ENCODE measurements at regions not wholly inside any gene's neighbourhood (a gene's known extent, or its start where the extent isn't known, plus 50 kb on each side); places are given as distances from the start of the nearest gene placed in this dataset.
A peak's percentile ranks its signal among the peaks of the same experiment; 100 is the strongest.
"Not testable (repeated sequence)": the region's sequence is repeated elsewhere in the genome, so short reads cannot be mapped to it uniquely, and the experiment has no call there.

DNA sequence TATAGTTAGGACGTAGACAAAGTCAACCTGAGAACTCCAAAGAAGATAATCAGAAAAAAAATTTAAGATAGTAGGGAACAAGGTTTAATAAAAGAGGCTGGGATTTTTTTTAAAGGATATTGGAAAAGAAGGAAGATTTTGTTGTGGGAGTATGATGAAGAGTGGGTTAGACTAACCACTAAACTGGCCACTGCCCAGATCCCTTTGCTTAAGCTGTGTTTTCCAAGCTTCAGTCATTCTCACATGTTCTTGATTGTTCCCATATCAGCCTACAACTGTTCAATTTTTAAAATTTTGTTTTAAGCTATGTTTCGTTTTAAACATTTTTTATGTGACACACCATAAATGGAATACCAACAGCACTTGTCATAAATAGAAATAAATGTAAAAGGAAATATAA is 284.5 kb upstream of the MMADHC start:
- Histone ChIP-seq H3K27ac (ENCODE audit: low read length) (no peak overlapping the region), H3K9me3 (replicated peaks; ENCODE audit: control insufficient read depth, low read depth, low read length) (no peaks in the 10 kb centered on the region), H3K36me3 (ENCODE audit: control insufficient read depth, insufficient read depth, low read length) (no peaks in the 10 kb centered on the region), H3K4me3 (ENCODE audit: low read length) (no peak overlapping the region), H3K4me1 (ENCODE audit: control insufficient read depth, insufficient read depth, low read length) (no peaks in the 10 kb centered on the region), H3K27me3 (ENCODE audit: control insufficient read depth, insufficient read depth, low read length) (no peaks in the 10 kb centered on the region)
- no CpG with 5 or more reads among the region's 2 CpGs for WGBS (ENCODE audit: insufficient coverage)
- no peak for DNase-seq

DNA sequence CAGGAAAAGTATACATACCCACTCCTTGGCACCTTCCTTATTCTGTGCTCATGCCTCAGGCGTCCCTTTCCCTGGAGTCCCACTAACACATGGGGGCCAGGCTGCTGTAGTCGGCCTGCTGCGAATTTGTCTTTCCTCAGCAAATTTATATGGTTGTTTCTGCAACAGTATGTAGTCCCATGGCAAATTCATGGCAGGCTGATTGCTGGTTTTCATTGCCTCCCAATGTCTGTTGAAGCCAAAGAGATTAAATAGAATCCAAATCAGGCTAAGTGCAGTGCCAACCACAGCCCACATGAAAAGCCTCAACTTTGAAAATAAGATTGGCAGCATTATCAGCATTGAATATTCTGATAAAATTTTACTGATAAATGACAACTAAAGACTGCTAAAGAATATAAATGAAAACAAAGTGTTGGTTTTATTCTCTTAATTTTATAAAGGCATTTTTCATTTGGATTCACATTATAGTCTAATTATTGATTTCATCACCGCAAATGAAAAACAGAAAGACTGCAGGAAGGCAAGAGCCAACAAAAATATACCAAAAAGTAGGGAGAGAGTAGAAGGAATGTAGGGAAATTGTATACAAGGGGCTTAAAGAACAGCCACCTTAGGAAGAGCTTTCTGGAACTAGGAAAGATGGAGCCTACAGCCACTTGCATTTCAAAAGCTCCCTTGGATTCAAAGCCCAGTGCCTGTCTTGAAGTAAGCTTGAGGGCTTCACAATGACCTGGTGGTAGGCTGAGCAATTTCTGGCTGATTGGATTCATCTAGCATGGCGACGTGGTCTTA is 283.7 kb upstream of the MMADHC start:
- DNase-seq, result no peak
- no peak overlapping the region for H3K27ac ChIP-seq (ENCODE audit: low read length)
- H3K4me3 ChIP-seq (ENCODE audit: low read length), result no peak overlapping the region
- no peaks in the 10 kb centered on the region for H3K36me3 ChIP-seq (ENCODE audit: control insufficient read depth, insufficient read depth, low read length)
- WGBS (ENCODE audit: insufficient coverage), result no CpG with 5 or more reads among the region's 6 CpGs
- no peaks in the 10 kb centered on the region for H3K27me3 ChIP-seq (ENCODE audit: control insufficient read depth, insufficient read depth, low read length)
- H3K9me3 ChIP-seq (replicated peaks; ENCODE audit: control insufficient read depth, low read depth, low read length), result no peaks in the 10 kb centered on the region
- H3K4me1 ChIP-seq (ENCODE audit: control insufficient read depth, insufficient read depth, low read length), result no peaks in the 10 kb centered on the region

DNA sequence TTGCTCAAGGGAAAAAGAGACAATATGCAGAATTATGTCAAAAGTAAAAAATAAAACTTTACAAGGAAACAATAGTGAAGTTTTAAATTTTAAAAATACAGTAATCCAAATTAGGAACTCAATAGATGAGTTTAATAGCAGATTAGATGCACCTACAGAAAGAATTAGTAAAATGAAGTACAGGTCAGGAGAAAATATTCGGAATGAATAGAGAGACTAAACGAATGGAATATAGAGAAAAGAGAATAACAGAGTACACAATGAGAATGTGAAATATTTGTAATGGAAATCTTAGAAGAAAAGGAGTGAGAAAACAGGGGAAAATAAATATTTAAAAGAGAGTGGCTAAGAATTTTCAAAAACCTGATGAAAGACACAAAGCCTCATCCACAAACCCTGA is 275.7 kb upstream of the MMADHC start:
- no peak for DNase-seq
- no CpG with 5 or more reads among the region's 2 CpGs for WGBS (ENCODE audit: insufficient coverage)
- H3K36me3 ChIP-seq (ENCODE audit: control insufficient read depth, insufficient read depth, low read length), result no peaks in the 10 kb centered on the region
- H3K27ac ChIP-seq (ENCODE audit: low read length), result no peak overlapping the region
- no peak overlapping the region for H3K4me3 ChIP-seq (ENCODE audit: low read length)
- no peaks in the 10 kb centered on the region for H3K27me3 ChIP-seq (ENCODE audit: control insufficient read depth, insufficient read depth, low read length)
- H3K4me1 ChIP-seq (ENCODE audit: control insufficient read depth, insufficient read depth, low read length), result peaks cover 5% of the 10 kb centered on the region
- no peaks in the 10 kb centered on the region for H3K9me3 ChIP-seq (replicated peaks; ENCODE audit: control insufficient read depth, low read depth, low read length)

DNA sequence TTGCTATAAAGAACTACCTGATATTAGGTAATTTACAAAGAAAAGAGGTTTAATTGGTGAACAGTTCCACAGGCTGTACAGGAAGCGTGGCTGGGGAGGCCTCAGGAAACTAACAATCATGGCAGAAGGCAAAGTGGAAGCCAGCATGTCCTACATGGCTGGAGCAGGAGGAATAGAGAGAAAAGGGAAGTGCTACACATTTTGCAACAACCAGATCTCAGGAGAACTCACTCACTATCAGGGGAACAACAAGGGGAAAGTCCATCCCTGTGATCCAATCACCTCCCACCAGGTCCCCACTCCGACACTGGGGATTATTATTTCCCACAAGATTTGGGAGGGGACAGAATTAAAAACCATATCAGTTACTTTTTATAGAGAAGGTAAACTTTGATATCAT is 273.5 kb upstream of the MMADHC start:
- H3K27ac ChIP-seq (ENCODE audit: low read length), result peak overlapping the region; percentile 75
- H3K9me3 ChIP-seq (replicated peaks; ENCODE audit: control insufficient read depth, low read depth, low read length), result no peaks in the 10 kb centered on the region
- H3K4me1 ChIP-seq (ENCODE audit: control insufficient read depth, insufficient read depth, low read length), result peaks cover 8% of the 10 kb centered on the region
- no peaks in the 10 kb centered on the region for H3K36me3 ChIP-seq (ENCODE audit: control insufficient read depth, insufficient read depth, low read length)
- no peaks in the 10 kb centered on the region for H3K27me3 ChIP-seq (ENCODE audit: control insufficient read depth, insufficient read depth, low read length)
- DNase-seq, result no peak
- H3K4me3 ChIP-seq (ENCODE audit: low read length), result no peak overlapping the region
- no CpG with 5 or more reads among the region's 2 CpGs for WGBS (ENCODE audit: insufficient coverage)

DNA sequence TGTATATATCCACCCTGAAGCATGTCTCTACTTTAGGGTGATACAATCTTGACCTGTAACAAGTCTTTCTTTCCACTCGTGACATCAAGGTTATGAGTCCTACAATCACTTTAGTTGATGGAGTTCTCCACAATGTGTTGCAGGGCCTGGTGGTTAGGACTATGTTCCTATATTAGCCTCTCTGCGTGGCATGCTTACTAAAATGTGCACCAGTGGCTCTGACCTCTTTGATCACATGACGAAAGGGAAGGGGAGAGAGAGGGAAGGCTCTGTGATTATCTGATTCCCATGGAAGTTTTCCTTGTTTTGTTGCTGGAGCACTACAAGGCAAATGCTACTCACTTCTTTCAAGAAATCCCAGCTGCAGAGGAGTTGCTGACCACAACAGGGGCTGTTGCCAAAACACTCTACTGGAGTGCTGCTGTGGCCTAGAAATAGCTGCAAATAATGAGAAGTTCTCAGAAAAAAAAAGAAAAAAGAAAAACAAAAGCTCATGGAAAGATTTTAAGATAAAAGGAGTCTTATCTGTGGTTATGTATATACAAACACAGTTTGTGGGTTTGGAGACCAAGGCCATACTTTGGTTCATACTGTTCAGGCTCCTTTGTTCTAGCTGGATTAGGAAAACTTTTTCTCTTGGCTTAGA is 272.8 kb upstream of the MMADHC start:
- Histone ChIP-seq H3K9me3 (replicated peaks; ENCODE audit: control insufficient read depth, low read depth, low read length) (no peaks in the 10 kb centered on the region), H3K27ac (ENCODE audit: low read length) (peak overlapping the region; percentile 75), H3K36me3 (ENCODE audit: control insufficient read depth, insufficient read depth, low read length) (no peaks in the 10 kb centered on the region), H3K4me1 (ENCODE audit: control insufficient read depth, insufficient read depth, low read length) (peaks cover 8% of the 10 kb centered on the region), H3K4me3 (ENCODE audit: low read length) (no peak overlapping the region), H3K27me3 (ENCODE audit: control insufficient read depth, insufficient read depth, low read length) (no peaks in the 10 kb centered on the region)
- peak; percentile 97 for DNase-seq
- WGBS (ENCODE audit: insufficient coverage), result no CpG with 5 or more reads among the region's 3 CpGs

DNA sequence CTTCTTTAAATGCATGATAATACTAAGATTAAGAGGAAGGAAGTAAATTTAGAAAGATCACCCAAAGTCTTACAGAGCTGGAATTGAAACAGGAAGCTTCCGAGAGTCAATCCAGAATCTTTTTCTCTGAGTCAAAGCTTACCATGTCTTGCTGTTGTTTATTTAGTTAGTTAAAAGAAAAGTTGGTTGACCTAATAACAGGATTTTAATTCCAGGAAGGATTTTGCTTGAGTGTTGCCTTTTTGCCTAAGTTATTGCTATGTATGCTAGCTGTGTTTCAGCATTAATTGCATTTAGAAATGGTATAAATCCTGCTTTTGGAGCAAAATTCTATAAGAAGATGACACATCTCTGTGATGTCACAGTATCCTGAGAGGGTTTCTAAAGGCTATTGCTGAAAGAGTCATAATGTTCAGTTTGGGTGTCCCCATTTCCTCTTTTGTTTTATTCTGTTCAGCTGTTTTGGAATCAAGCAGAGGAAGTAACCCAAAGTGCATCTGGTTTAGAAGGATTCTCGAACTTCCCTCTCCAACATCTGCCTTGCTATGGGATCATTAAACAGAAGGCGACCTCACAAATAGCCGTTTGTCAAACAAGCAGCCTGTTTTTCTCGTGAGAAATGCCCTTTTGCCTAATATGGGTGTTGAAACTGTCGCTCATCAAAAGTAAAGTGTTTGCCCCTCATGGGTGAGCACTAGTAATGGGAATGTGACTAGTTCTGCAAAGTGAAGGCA is 271.5 kb upstream of the MMADHC start:
- DNase-seq, result peak; percentile 95

DNA sequence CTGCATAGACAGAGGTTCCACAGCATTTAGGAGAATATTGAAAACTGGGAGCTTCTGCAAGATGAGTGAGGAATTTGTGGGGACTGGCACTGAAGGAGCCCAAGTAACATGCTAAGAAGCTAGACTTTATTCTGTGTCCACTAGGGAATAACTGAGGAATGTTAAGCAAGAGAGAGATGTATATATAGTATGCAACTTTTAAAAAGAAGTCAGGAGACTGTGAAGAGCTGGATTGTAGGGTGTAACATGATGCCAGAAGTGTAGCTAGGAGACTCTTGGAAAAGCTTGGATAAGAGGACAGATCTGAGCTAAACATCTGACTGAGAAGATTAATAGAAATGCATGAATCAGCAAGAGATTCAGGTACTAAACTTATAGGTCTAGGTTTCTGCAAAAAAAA is 270.6 kb upstream of the MMADHC start:
- H3K4me3 ChIP-seq (ENCODE audit: low read length), result no peak overlapping the region
- peaks cover 8% of the 10 kb centered on the region for H3K4me1 ChIP-seq (ENCODE audit: control insufficient read depth, insufficient read depth, low read length)
- DNase-seq, result peak; percentile 74
- H3K36me3 ChIP-seq (ENCODE audit: control insufficient read depth, insufficient read depth, low read length), result no peaks in the 10 kb centered on the region
- no peaks in the 10 kb centered on the region for H3K9me3 ChIP-seq (replicated peaks; ENCODE audit: control insufficient read depth, low read depth, low read length)
- H3K27ac ChIP-seq (ENCODE audit: low read length), result peak overlapping the region; percentile 75
- H3K27me3 ChIP-seq (ENCODE audit: control insufficient read depth, insufficient read depth, low read length), result no peaks in the 10 kb centered on the region

More for the DNA sequence above, 271.5 kb upstream of the MMADHC start:
- Histone ChIP-seq H3K4me1 (ENCODE audit: control insufficient read depth, insufficient read depth, low read length) (peaks cover 8% of the 10 kb centered on the region), H3K27me3 (ENCODE audit: control insufficient read depth, insufficient read depth, low read length) (no peaks in the 10 kb centered on the region), H3K9me3 (replicated peaks; ENCODE audit: control insufficient read depth, low read depth, low read length) (no peaks in the 10 kb centered on the region), H3K27ac (ENCODE audit: low read length) (peak overlapping the region; percentile 75), H3K4me3 (ENCODE audit: low read length) (no peak overlapping the region), H3K36me3 (ENCODE audit: control insufficient read depth, insufficient read depth, low read length) (no peaks in the 10 kb centered on the region)
- WGBS (ENCODE audit: insufficient coverage), result 26% methylated on average over 4 of the region's 6 CpGs

DNA sequence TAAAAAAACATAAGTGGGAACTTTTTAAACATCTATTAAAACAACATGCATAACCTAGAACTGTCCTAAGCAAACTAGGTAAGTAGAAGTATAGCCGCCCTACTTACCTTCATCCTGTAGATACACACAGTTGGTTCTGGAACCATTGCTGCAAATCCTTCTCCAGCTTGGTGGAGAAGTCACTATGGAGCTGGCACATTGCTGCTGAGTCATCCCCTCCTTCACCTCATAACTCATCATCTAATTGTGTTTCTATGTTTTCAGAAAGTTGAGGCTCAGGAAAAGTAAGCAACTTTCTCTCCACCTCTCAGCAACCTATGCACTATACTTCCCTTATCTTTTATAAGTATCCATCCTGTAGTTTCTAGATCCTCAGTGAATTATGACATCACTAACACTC is 269.8 kb upstream of the MMADHC start:
- Histone ChIP-seq H3K4me3 (ENCODE audit: low read length) (no peak overlapping the region), H3K27me3 (ENCODE audit: control insufficient read depth, insufficient read depth, low read length) (no peaks in the 10 kb centered on the region), H3K36me3 (ENCODE audit: control insufficient read depth, insufficient read depth, low read length) (no peaks in the 10 kb centered on the region), H3K27ac (ENCODE audit: low read length) (no peak overlapping the region), H3K9me3 (replicated peaks; ENCODE audit: control insufficient read depth, low read depth, low read length) (no peaks in the 10 kb centered on the region), H3K4me1 (ENCODE audit: control insufficient read depth, insufficient read depth, low read length) (peaks cover 8% of the 10 kb centered on the region)
- no peak for DNase-seq
- no CpG with 5 or more reads among the region's 1 CpG for WGBS (ENCODE audit: insufficient coverage)

DNA sequence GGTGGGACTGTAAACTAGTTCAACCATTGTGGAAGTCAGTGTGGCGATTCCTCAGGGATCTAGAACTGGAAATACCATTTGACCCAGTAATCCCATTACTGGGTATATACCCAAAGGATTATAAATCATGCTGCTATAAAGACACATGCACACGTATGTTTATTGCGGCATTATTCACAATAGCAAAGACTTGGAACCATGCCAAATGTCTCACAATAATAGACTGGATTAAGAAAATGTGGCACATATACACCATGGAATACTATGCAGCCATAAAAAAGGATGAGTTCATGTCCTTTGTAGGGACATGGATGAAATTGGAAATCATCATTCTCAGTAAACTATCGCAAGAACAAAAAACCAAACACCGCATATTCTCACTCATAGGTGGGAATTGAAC is 268.3 kb upstream of the MMADHC start:
- DNase-seq; H3K9me3 ChIP-seq (replicated peaks; ENCODE audit: control insufficient read depth, low read depth, low read length); H3K27me3 ChIP-seq (ENCODE audit: control insufficient read depth, insufficient read depth, low read length); H3K27ac ChIP-seq (ENCODE audit: low read length); H3K36me3 ChIP-seq (ENCODE audit: control insufficient read depth, insufficient read depth, low read length); H3K4me1 ChIP-seq (ENCODE audit: control insufficient read depth, insufficient read depth, low read length); H3K4me3 ChIP-seq (ENCODE audit: low read length): not testable (repeated sequence)
- WGBS (ENCODE audit: insufficient coverage), result no CpG with 5 or more reads among the region's 5 CpGs

DNA sequence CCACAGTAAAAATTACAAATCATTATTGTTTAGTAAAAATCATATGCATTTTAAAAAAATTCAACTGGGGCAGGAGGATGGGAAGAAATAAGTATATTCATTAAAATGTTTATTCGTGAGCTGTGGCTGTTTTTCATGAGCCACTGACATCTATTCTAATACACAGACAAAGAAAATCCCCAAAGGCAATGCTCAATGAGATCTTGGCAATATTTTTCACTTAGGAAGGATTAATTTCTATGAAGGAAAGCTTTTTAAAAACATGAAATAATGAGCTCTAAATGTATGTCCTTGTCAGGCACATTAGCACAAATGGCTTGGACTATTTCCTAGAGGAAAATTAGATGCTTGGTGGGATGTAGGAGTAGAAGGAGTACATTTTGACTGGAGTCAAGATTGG is 262.0 kb upstream of the MMADHC start:
- Histone ChIP-seq H3K36me3 (ENCODE audit: control insufficient read depth, insufficient read depth, low read length) (no peaks in the 10 kb centered on the region), H3K9me3 (replicated peaks; ENCODE audit: control insufficient read depth, low read depth, low read length) (no peaks in the 10 kb centered on the region), H3K27ac (ENCODE audit: low read length) (no peak overlapping the region), H3K4me3 (ENCODE audit: low read length) (no peak overlapping the region), H3K4me1 (ENCODE audit: control insufficient read depth, insufficient read depth, low read length) (no peaks in the 10 kb centered on the region), H3K27me3 (ENCODE audit: control insufficient read depth, insufficient read depth, low read length) (no peaks in the 10 kb centered on the region)
- no CpG with 5 or more reads among the region's 1 CpG for WGBS (ENCODE audit: insufficient coverage)
- peak; percentile 52 for DNase-seq
